ENCODE measurements at regions not wholly inside any gene's neighbourhood (a gene's known extent, or its start where the extent isn't known, plus 50 kb on each side); places are given as distances from the start of the nearest gene placed in this dataset.
A peak's percentile ranks its signal among the peaks of the same experiment; 100 is the strongest.

DNA sequence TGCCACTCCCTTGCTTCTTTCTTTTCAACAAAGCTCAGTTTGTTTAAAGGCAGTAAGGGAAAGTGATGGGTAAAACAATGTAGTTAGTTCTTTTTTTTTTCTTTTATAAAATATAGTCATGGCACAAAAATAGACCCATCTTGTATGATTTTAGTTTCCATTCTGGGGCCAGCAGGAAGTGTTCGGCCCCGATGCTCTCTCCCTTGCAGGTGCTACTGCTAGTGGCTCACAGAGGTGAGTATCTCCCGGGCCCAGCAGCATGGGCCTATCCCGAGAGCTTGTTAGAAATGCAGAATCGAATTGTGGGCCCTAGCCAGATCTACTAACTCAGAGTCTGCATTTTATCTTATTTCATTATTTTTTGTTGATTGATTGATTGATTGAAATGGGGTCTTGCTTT, 78.7 kb downstream of the SYNE3 start:
- FAIRE-seq (no peak), DNase-seq (ENCODE audit: low read depth, low spot score) (no peak)
- Histone ChIP-seq H4K20me1 (replicated peaks; ENCODE audit: control insufficient read depth, extremely low read depth, insufficient read depth, low read length) (no peaks in the 10 kb centered on the region), H2AFZ (ENCODE audit: low read depth, low read length) (no peak overlapping the region), H3K4me3 (replicated peaks in 1 of 3; ENCODE audit: insufficient read depth in 1 of 3, low read depth in 1 of 3, low read length in 3 of 3) (no peak overlapping the region), H3K27me3 (ENCODE audit: control insufficient read depth in 2 of 2, insufficient read depth in 2 of 2, low read length in 2 of 2) (no peaks in the 10 kb centered on the region), H3K27ac (ENCODE audit: insufficient read depth, low read depth, low read length) (no peak overlapping the region), H3K9ac (replicated peaks; ENCODE audit: extremely low read depth, insufficient read depth, low read length) (no peak overlapping the region), H3K9me3 (replicated peaks; ENCODE audit: control insufficient read depth, insufficient read depth, low read length) (no peaks in the 10 kb centered on the region), H3K4me1 (ENCODE audit: control insufficient read depth, extremely low read depth, insufficient read depth, low read length) (no peaks in the 10 kb centered on the region), H3K79me2 (ENCODE audit: control insufficient read depth, insufficient read depth, low read length) (no peaks in the 10 kb centered on the region), H3K4me2 (ENCODE audit: insufficient read depth, low read length) (no peak overlapping the region), H3K9me1 (replicated peaks; ENCODE audit: control insufficient read depth, extremely low read depth, insufficient read depth, low read length) (no peaks in the 10 kb centered on the region), H3K36me3 (ENCODE audit: control insufficient read depth in 2 of 2, extremely low read depth in 1 of 2, insufficient read depth in 2 of 2, low read length in 2 of 2) (peaks cover 0 to 4% of the 10 kb centered on the region in 2 experiments)
- intact Hi-C loops (cut with micrococcal nuclease) (no loop called here), dilution Hi-C loops (cut with MboI; ENCODE audit: extremely low pct_ligation_motif_present, low sequenced_read_pairs) (no loop called here)
- ChIA-PET CTCF (no interaction called here), POLR2A (no interaction called here)
- TF ChIP-seq FOS (IDR thresholded peaks at IDR 0.05; ENCODE audit: borderline replicate concordance, insufficient read depth, low read length) (no peak), POLR2A (IDR thresholded peaks at IDR 0.05; ENCODE audit: low read depth, low read length) (no peak)
- TF ChIP-seq, protein P1, sequence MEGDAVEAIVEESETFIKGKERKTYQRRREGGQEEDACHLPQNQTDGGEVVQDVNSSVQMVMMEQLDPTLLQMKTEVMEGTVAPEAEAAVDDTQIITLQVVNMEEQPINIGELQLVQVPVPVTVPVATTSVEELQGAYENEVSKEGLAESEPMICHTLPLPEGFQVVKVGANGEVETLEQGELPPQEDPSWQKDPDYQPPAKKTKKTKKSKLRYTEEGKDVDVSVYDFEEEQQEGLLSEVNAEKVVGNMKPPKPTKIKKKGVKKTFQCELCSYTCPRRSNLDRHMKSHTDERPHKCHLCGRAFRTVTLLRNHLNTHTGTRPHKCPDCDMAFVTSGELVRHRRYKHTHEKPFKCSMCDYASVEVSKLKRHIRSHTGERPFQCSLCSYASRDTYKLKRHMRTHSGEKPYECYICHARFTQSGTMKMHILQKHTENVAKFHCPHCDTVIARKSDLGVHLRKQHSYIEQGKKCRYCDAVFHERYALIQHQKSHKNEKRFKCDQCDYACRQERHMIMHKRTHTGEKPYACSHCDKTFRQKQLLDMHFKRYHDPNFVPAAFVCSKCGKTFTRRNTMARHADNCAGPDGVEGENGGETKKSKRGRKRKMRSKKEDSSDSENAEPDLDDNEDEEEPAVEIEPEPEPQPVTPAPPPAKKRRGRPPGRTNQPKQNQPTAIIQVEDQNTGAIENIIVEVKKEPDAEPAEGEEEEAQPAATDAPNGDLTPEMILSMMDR (IDR thresholded peaks at IDR 0.05; ENCODE audit: extremely low read depth in 1 of 2, insufficient read depth in 1 of 2, low read depth in 1 of 2, low read length in 2 of 2): no peak
- BruUV-seq (replicated peaks): no TSS peak

DNA sequence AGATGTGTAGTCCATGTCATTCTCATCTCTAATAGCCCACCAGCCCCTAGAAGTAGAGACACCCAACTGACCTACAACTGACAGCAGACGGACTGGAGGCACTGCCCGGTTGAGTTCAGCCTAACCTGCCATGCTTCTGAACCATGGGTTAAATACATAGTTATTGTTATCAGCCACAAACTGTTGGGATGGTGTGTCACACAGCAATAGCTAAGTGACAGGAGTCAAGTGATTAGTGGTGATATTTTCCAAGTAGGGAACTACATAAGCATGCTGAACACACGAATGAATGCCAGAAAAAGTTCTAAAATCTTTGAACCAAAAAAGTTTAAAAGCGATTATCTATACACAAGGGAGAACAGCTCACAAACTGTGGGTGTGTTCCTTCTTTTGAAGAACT, 80.1 kb downstream of the SYNE3 start:
- H3K4me1 ChIP-seq (ENCODE audit: control insufficient read depth, extremely low read depth, insufficient read depth, low read length): no peaks in the 10 kb centered on the region
- H3K36me3 ChIP-seq (ENCODE audit: control insufficient read depth in 2 of 2, extremely low read depth in 1 of 2, insufficient read depth in 2 of 2, low read length in 2 of 2): peaks cover 0 to 6% of the 10 kb centered on the region in 2 experiments
- H3K79me2 ChIP-seq (ENCODE audit: control insufficient read depth, insufficient read depth, low read length): no peaks in the 10 kb centered on the region
- H3K4me2 ChIP-seq (ENCODE audit: insufficient read depth, low read length): no peak overlapping the region
- no peaks in the 10 kb centered on the region for H3K9me3 ChIP-seq (replicated peaks; ENCODE audit: control insufficient read depth, insufficient read depth, low read length)
- H3K27ac ChIP-seq (ENCODE audit: insufficient read depth, low read depth, low read length): no peak overlapping the region
- ChIA-PET POLR2A (no interaction called here), CTCF (interaction anchor here (1.4 to 1.7 kb wide), 2 partner anchors 10 to 16 kb away, joined by 3 to 4 read pairs; no protein-coding TSS in a partner anchor)
- dilution Hi-C loops (cut with MboI; ENCODE audit: extremely low pct_ligation_motif_present, low sequenced_read_pairs): no loop called here
- H3K9me1 ChIP-seq (replicated peaks; ENCODE audit: control insufficient read depth, extremely low read depth, insufficient read depth, low read length): no peaks in the 10 kb centered on the region
- no TSS peak for BruUV-seq (replicated peaks)
- intact Hi-C loops (cut with micrococcal nuclease): no loop called here
- no peak overlapping the region for H2AFZ ChIP-seq (ENCODE audit: low read depth, low read length)
- H3K4me3 ChIP-seq (replicated peaks in 1 of 3; ENCODE audit: insufficient read depth in 1 of 3, low read depth in 1 of 3, low read length in 3 of 3): no peak overlapping the region
- peak; percentile 38 for FAIRE-seq
- H3K9ac ChIP-seq (replicated peaks; ENCODE audit: extremely low read depth, insufficient read depth, low read length): no peak overlapping the region
- H4K20me1 ChIP-seq (replicated peaks; ENCODE audit: control insufficient read depth, extremely low read depth, insufficient read depth, low read length): no peaks in the 10 kb centered on the region
- TF ChIP-seq, protein P1 (IDR thresholded peaks at IDR 0.05; ENCODE audit: extremely low read depth in 1 of 2, insufficient read depth in 1 of 2, low read depth in 1 of 2, low read length in 2 of 2): no peak
- TF ChIP-seq GATA2 (IDR thresholded peaks at IDR 0.05; ENCODE audit: insufficient read depth, insufficient read length, low read depth, low read length) (no peak), JUN (IDR thresholded peaks at IDR 0.05; ENCODE audit: borderline replicate concordance, insufficient read depth, insufficient read length, low read depth) (no peak), EZH2 (IDR thresholded peaks at IDR 0.05; ENCODE audit: borderline replicate concordance, low read depth, low read length, severe bottlenecking) (no peak), FOS (IDR thresholded peaks at IDR 0.05; ENCODE audit: borderline replicate concordance, insufficient read depth, low read length) (no peak), MYC (IDR thresholded peaks at IDR 0.05; ENCODE audit: low read depth, low read length) (no peak), POLR2AphosphoS5 (IDR thresholded peaks at IDR 0.05; ENCODE audit: insufficient read depth, low read depth, low read length) (no peak), POLR2A (IDR thresholded peaks at IDR 0.05; ENCODE audit: low read depth, low read length) (no peak)
- TF ChIP-seq, protein P2, sequence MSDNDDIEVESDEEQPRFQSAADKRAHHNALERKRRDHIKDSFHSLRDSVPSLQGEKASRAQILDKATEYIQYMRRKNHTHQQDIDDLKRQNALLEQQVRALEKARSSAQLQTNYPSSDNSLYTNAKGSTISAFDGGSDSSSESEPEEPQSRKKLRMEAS (IDR thresholded peaks at IDR 0.05; ENCODE audit: insufficient read depth, insufficient read length): no peak
- no peak for DNase-seq (ENCODE audit: low read depth, low spot score)
- no peaks in the 10 kb centered on the region for H3K27me3 ChIP-seq (ENCODE audit: control insufficient read depth in 2 of 2, insufficient read depth in 2 of 2, low read length in 2 of 2)

All from endothelial cell of umbilical vein (primary cell).